ENCODE measurements at regions not wholly inside any gene's neighbourhood (a gene's known extent, or its start where the extent isn't known, plus 50 kb on each side); places are given as distances from the start of the nearest gene placed in this dataset.
"Not testable (repeated sequence)": the region's sequence is repeated elsewhere in the genome, so short reads cannot be mapped to it uniquely, and the experiment has no call there.

DNA sequence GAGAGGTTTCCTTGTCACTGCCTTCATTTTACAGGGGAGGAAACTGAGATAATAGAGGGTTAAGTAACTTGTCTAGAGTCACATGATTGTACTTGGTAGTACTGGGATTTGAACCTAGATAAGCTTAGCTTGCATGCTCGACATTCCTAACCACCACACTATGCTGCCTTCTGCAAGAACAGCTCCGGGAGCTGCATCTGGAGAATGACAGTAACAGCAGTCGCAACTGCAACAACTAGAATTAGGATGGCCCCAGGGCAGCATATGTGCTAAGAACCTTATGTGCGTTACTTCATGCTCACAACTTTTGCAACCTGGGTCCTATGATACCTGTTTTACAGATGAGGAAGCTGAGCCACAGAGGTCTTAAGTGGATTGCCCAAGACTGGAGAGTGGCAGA, 89.5 kb upstream of the LCORL start:
- Histone ChIP-seq H3K36me3 (ENCODE audit: control insufficient read depth in 1 of 2, insufficient read depth in 2 of 2, low read depth in 1 of 2, low read length in 2 of 2) (no peaks in the 10 kb centered on the region), H2AK5ac (ENCODE audit: low read length, severe bottlenecking) (no peak overlapping the region), H2BK15ac (ENCODE audit: low read depth, poor library complexity, severe bottlenecking) (no peak overlapping the region), H3K4ac (ENCODE audit: low read depth in 1 of 2, low read length in 2 of 2) (no peak overlapping the region), H2BK5ac (ENCODE audit: low read depth, low read length, poor library complexity, severe bottlenecking) (no peak overlapping the region), H3K4me2 (ENCODE audit: low read length, poor library complexity, severe bottlenecking) (no peak overlapping the region), H3K27me3 (ENCODE audit: control insufficient read depth in 1 of 2, insufficient read depth in 1 of 2, low read length in 2 of 2) (peaks cover 0 to 16% of the 10 kb centered on the region in 2 experiments), H3K4me3 (ENCODE audit: insufficient read depth in 1 of 2, low read depth in 1 of 2, low read length in 2 of 2) (no peak overlapping the region), H3K27ac (ENCODE audit: low read length, poor library complexity, severe bottlenecking) (no peak overlapping the region), H4K8ac (ENCODE audit: low read length) (no peak overlapping the region), H3K23ac (ENCODE audit: low read length in 2 of 2) (no peak overlapping the region), H3K79me1 (replicated peaks; ENCODE audit: low read length, poor library complexity, severe bottlenecking) (no peaks in the 10 kb centered on the region), H2BK12ac (ENCODE audit: low read length in 2 of 2) (no peak overlapping the region), H3K9me3 (ENCODE audit: control insufficient read depth, low read length) (no peaks in the 10 kb centered on the region), H3K4me1 (ENCODE audit: control insufficient read depth, insufficient read depth, low read depth, low read length) (no peaks in the 10 kb centered on the region), H4K91ac (ENCODE audit: low read length) (no peak overlapping the region), H2BK120ac (ENCODE audit: low read depth, low read length) (no peak overlapping the region), H3K18ac (ENCODE audit: low read depth in 1 of 2, low read length in 2 of 2) (no peak overlapping the region), H3K14ac (ENCODE audit: low read length in 2 of 2) (no peak overlapping the region), H2AFZ (ENCODE audit: low read depth, low read length) (no peak overlapping the region), H3K9ac (ENCODE audit: low read length) (no peak overlapping the region)
- 70% methylated on average over 4 of the region's 4 CpGs for WGBS
- no peak for DNase-seq

DNA sequence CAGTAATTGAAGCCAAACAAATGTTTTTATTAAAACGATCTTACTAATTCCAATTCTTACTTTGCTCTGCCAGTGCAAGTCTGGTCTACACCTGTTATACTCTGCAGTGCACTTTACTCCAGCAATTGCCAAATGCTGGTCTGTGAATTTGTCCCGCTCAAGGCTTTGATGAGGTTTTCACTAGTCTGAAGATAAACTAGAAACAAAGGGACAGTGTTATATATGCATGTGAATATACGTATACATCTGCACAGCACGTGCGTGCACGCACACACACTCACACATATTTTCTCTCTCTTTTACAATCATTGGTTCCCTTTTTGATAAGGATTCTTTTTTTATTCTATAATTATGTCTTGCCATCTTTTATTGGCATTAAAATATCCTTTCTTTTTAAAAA, 88.5 kb upstream of the LCORL start:
- Histone ChIP-seq H3K4me2 (ENCODE audit: low read length, poor library complexity, severe bottlenecking) (no peak overlapping the region), H2BK5ac (ENCODE audit: low read depth, low read length, poor library complexity, severe bottlenecking) (no peak overlapping the region), H3K9me3 (ENCODE audit: control insufficient read depth, low read length) (no peaks in the 10 kb centered on the region), H4K8ac (ENCODE audit: low read length) (no peak overlapping the region), H2AFZ (ENCODE audit: low read depth, low read length) (no peak overlapping the region), H3K36me3 (ENCODE audit: control insufficient read depth in 1 of 2, insufficient read depth in 2 of 2, low read depth in 1 of 2, low read length in 2 of 2) (no peaks in the 10 kb centered on the region), H3K4me1 (ENCODE audit: control insufficient read depth, insufficient read depth, low read depth, low read length) (no peaks in the 10 kb centered on the region), H3K79me1 (replicated peaks; ENCODE audit: low read length, poor library complexity, severe bottlenecking) (no peaks in the 10 kb centered on the region), H2AK5ac (ENCODE audit: low read length, severe bottlenecking) (no peak overlapping the region), H3K4ac (ENCODE audit: low read depth in 1 of 2, low read length in 2 of 2) (no peak overlapping the region), H3K27ac (ENCODE audit: low read length, poor library complexity, severe bottlenecking) (no peak overlapping the region), H3K14ac (ENCODE audit: low read length in 2 of 2) (no peak overlapping the region), H3K18ac (ENCODE audit: low read depth in 1 of 2, low read length in 2 of 2) (no peak overlapping the region), H3K4me3 (ENCODE audit: insufficient read depth in 1 of 2, low read depth in 1 of 2, low read length in 2 of 2) (no peak overlapping the region), H3K23ac (ENCODE audit: low read length in 2 of 2) (no peak overlapping the region), H2BK12ac (ENCODE audit: low read length in 2 of 2) (no peak overlapping the region), H2BK120ac (ENCODE audit: low read depth, low read length) (no peak overlapping the region), H3K27me3 (ENCODE audit: control insufficient read depth in 1 of 2, insufficient read depth in 1 of 2, low read length in 2 of 2) (peaks cover 0 to 16% of the 10 kb centered on the region in 2 experiments), H4K91ac (ENCODE audit: low read length) (no peak overlapping the region), H3K9ac (ENCODE audit: low read length) (no peak overlapping the region), H2BK15ac (ENCODE audit: low read depth, poor library complexity, severe bottlenecking) (no peak overlapping the region)
- no peak for DNase-seq
- 86% methylated on average over 1 of the region's 6 CpGs for WGBS

- peaks cover 0 to 16% of the 10 kb centered on the region in 2 experiments for H3K27me3 ChIP-seq (ENCODE audit: control insufficient read depth in 1 of 2, insufficient read depth in 1 of 2, low read length in 2 of 2)
- no peaks in the 10 kb centered on the region for H3K79me1 ChIP-seq (replicated peaks; ENCODE audit: low read length, poor library complexity, severe bottlenecking)
- no peak overlapping the region for H2BK15ac ChIP-seq (ENCODE audit: low read depth, poor library complexity, severe bottlenecking)
- 60% methylated on average over 1 of the region's 3 CpGs for WGBS
- H4K91ac ChIP-seq (ENCODE audit: low read length): no peak overlapping the region
- no peak overlapping the region for H3K4ac ChIP-seq (ENCODE audit: low read depth in 1 of 2, low read length in 2 of 2)
- no peak for DNase-seq
- H3K36me3 ChIP-seq (ENCODE audit: control insufficient read depth in 1 of 2, insufficient read depth in 2 of 2, low read depth in 1 of 2, low read length in 2 of 2): no peaks in the 10 kb centered on the region
- no peak overlapping the region for H3K14ac ChIP-seq (ENCODE audit: low read length in 2 of 2)
- H3K27ac ChIP-seq (ENCODE audit: low read length, poor library complexity, severe bottlenecking): no peak overlapping the region
- no peak overlapping the region for H3K18ac ChIP-seq (ENCODE audit: low read depth in 1 of 2, low read length in 2 of 2)
- no peak overlapping the region for H3K4me2 ChIP-seq (ENCODE audit: low read length, poor library complexity, severe bottlenecking)
- H3K9me3 ChIP-seq (ENCODE audit: control insufficient read depth, low read length): no peaks in the 10 kb centered on the region
- no peak overlapping the region for H2BK5ac ChIP-seq (ENCODE audit: low read depth, low read length, poor library complexity, severe bottlenecking)
- H4K8ac ChIP-seq (ENCODE audit: low read length): no peak overlapping the region
- H3K9ac ChIP-seq (ENCODE audit: low read length): no peak overlapping the region
- H2BK12ac ChIP-seq (ENCODE audit: low read length in 2 of 2): no peak overlapping the region
- no peaks in the 10 kb centered on the region for H3K4me1 ChIP-seq (ENCODE audit: control insufficient read depth, insufficient read depth, low read depth, low read length)
- H3K23ac ChIP-seq (ENCODE audit: low read length in 2 of 2): no peak overlapping the region
- H3K4me3 ChIP-seq (ENCODE audit: insufficient read depth in 1 of 2, low read depth in 1 of 2, low read length in 2 of 2): no peak overlapping the region
- no peak overlapping the region for H2AFZ ChIP-seq (ENCODE audit: low read depth, low read length)
- H2BK120ac ChIP-seq (ENCODE audit: low read depth, low read length): no peak overlapping the region
- H2AK5ac ChIP-seq (ENCODE audit: low read length, severe bottlenecking): no peak overlapping the region
Measured at GRCh38 chr4:18109676-18110075, 88.1 kb upstream of the LCORL start.

DNA sequence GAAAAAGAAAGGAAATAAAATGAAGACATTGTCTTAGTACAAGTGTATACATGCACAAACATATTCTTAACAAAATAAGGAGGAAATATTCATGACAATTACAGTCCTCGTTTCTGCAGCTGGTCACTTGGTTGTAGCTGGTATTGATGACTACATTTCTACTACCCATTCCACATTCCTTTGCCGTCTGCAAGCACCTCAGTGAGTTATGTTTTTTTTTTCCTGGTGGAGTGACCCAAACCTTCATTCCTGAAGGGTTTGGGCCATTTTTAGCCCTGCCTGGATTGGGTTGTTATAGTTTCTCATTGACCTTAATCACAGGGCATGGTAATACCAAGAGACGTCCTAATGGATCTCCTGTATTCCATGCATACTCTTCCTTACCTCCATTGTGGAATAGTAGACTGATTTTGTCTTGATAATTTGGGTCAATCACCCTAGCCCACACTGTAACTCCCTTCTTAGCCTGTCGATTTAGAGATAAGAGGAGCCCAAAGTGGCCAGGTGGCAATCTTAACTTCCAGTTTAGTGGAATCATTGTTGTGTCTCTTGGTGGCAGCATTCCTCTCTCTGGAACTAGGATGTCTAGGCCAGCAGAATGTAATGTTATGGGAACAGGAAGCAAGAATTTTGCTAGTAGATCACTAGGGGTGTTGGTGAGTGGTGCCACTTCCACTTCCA, 86.4 kb upstream of the LCORL start:
- DNase-seq; H4K8ac ChIP-seq (ENCODE audit: low read length); H3K9me3 ChIP-seq (ENCODE audit: control insufficient read depth, low read length); H3K79me1 ChIP-seq (replicated peaks; ENCODE audit: low read length, poor library complexity, severe bottlenecking); H3K4ac ChIP-seq (ENCODE audit: low read depth in 1 of 2, low read length in 2 of 2); H3K4me1 ChIP-seq (ENCODE audit: control insufficient read depth, insufficient read depth, low read depth, low read length); H2AFZ ChIP-seq (ENCODE audit: low read depth, low read length); H2BK5ac ChIP-seq (ENCODE audit: low read depth, low read length, poor library complexity, severe bottlenecking); H3K36me3 ChIP-seq (ENCODE audit: control insufficient read depth in 1 of 2, insufficient read depth in 2 of 2, low read depth in 1 of 2, low read length in 2 of 2); H3K14ac ChIP-seq (ENCODE audit: low read length in 2 of 2); H2BK15ac ChIP-seq (ENCODE audit: low read depth, poor library complexity, severe bottlenecking); H3K23ac ChIP-seq (ENCODE audit: low read length in 2 of 2); H3K4me3 ChIP-seq (ENCODE audit: insufficient read depth in 1 of 2, low read depth in 1 of 2, low read length in 2 of 2); H3K4me2 ChIP-seq (ENCODE audit: low read length, poor library complexity, severe bottlenecking); H3K9ac ChIP-seq (ENCODE audit: low read length); H2BK120ac ChIP-seq (ENCODE audit: low read depth, low read length); H2BK12ac ChIP-seq (ENCODE audit: low read length in 2 of 2); H2AK5ac ChIP-seq (ENCODE audit: low read length, severe bottlenecking); H3K27ac ChIP-seq (ENCODE audit: low read length, poor library complexity, severe bottlenecking); H3K18ac ChIP-seq (ENCODE audit: low read depth in 1 of 2, low read length in 2 of 2); H4K91ac ChIP-seq (ENCODE audit: low read length): not testable (repeated sequence)
- WGBS: 58% methylated on average over 1 of the region's 4 CpGs
- peaks cover 0 to 16% of the 10 kb centered on the region in 2 experiments for H3K27me3 ChIP-seq (ENCODE audit: control insufficient read depth in 1 of 2, insufficient read depth in 1 of 2, low read length in 2 of 2)

All from mesenchymal stem cell (in vitro differentiated cells and primary cell).